CD14-positive monocyte (primary cell): ENCODE measurements at regions not wholly inside any gene's neighbourhood (a gene's known extent, or its start where the extent isn't known, plus 50 kb on each side); places are given as distances from the start of the nearest gene placed in this dataset.

Experiments
- DNase-seq, 3 donors: peaks; one replicate each; pipeline ENCODE4 v3.0.0-alpha.2; 2011 to 2022
- H2AFZ ChIP-seq: 2 replicates; pipeline ENCODE4 v1.6.0; 2012; ENCODE audit warnings: mild to moderate bottlenecking, low read depth, low read length, inconsistent platforms; ENCODE audit not compliant: insufficient read depth, poor library complexity, severe bottlenecking
- H3K27ac ChIP-seq, 2 donors: 1 replicate in 1 of 2; 2 replicates in 1 of 2; pipeline ENCODE4 v1.5.1; 2012 to 2013; ENCODE audit warnings: low read length in 2 of 2, control low read depth in 1 of 2, inconsistent platforms in 1 of 2, low read depth in 1 of 2, mild to moderate bottlenecking in 1 of 2
- H3K27me3 ChIP-seq, 2 donors: one replicate each; pipeline versions ENCODE4 v1.6.0 to v1.6.1; 2011 to 2013; ENCODE audit warnings: low read length in 2 of 2; ENCODE audit not compliant: control insufficient read depth in 2 of 2, insufficient read depth in 2 of 2
- H3K36me3 ChIP-seq, 2 donors: replicated peaks in 1 of 2; 1 replicate in 1 of 2; 2 replicates in 1 of 2; pipeline versions ENCODE4 v1.5.1 to v1.6.1; 2012 to 2013; ENCODE audit warnings: low read length in 2 of 2, control low read depth in 1 of 2, inconsistent platforms in 1 of 2, mild to moderate bottlenecking in 1 of 2; ENCODE audit not compliant: insufficient read depth in 2 of 2, control insufficient read depth in 1 of 2
- H3K4me1 ChIP-seq, 2 donors: 1 replicate in 1 of 2; 2 replicates in 1 of 2; pipeline versions ENCODE4 v1.5.1 to v1.6.1; 2012 to 2013; ENCODE audit warnings: low read length in 2 of 2, control low read depth in 1 of 2, inconsistent platforms in 1 of 2, mild to moderate bottlenecking in 1 of 2, moderate library complexity in 1 of 2; ENCODE audit not compliant: insufficient read depth in 2 of 2, control insufficient read depth in 1 of 2
- H3K4me2 ChIP-seq: replicated peaks from 2 replicates; pipeline ENCODE3; 2012; ENCODE audit warnings: low read length, moderate library complexity, mild to moderate bottlenecking; ENCODE audit not compliant: poor library complexity, severe bottlenecking; ENCODE audit errors: extremely low read depth
- H3K4me3 ChIP-seq, 3 experiments: fragments of 200-600 bp in 1 of 3; sonication (generic) in 1 of 3; replicated peaks in 1 of 3; 1 replicate in 2 of 3; 2 replicates in 1 of 3; pipeline ENCODE4 v1.5.1; 2011 to 2013; ENCODE audit warnings: low read length in 3 of 3, mild to moderate bottlenecking in 3 of 3, control low read depth in 2 of 3, low read depth in 2 of 3, inconsistent platforms in 1 of 3, moderate library complexity in 1 of 3
- H3K79me2 ChIP-seq: 2 replicates; pipeline ENCODE4 v1.6.0; 2012; ENCODE audit warnings: mild to moderate bottlenecking, control low read depth, inconsistent platforms, low read length, moderate library complexity; ENCODE audit not compliant: insufficient read depth
- H3K9ac ChIP-seq: 2 replicates; pipeline ENCODE4 v1.6.0; 2017; ENCODE audit warnings: low read length, mild to moderate bottlenecking; ENCODE audit not compliant: insufficient read depth, poor library complexity, severe bottlenecking
- H3K9me3 ChIP-seq, 2 donors: replicated peaks in 1 of 2; 1 replicate in 1 of 2; 2 replicates in 1 of 2; pipeline versions ENCODE4 v1.5.1 to v1.6.1; 2012 to 2013; ENCODE audit warnings: low read length in 2 of 2, control low read depth in 1 of 2; ENCODE audit not compliant: control insufficient read depth in 1 of 2, insufficient read depth in 1 of 2
- H4K20me1 ChIP-seq: 2 replicates; pipeline ENCODE4 v1.6.0; 2012; ENCODE audit warnings: mild to moderate bottlenecking, low read length, control low read depth, moderate library complexity; ENCODE audit not compliant: insufficient read depth
- H3K27ac Mint-ChIP-seq, 7 donors: one replicate each; pipeline ENCODE4 v1.8.0; 2020; ENCODE audit warnings: mild to moderate bottlenecking in 7 of 7, mixed read lengths in 7 of 7, moderate library complexity in 6 of 7, inconsistent platforms in 2 of 7
- H3K27me3 Mint-ChIP-seq, 3 donors: one replicate each; pipeline ENCODE4 v1.8.0; 2021 to 2022; ENCODE audit warnings: low read depth in 3 of 3, mild to moderate bottlenecking in 3 of 3, mixed read lengths in 3 of 3, moderate library complexity in 3 of 3, inconsistent platforms in 1 of 3
- H3K36me3 Mint-ChIP-seq, 2 donors: one replicate each; pipeline ENCODE4 v1.8.0; 2020; ENCODE audit warnings: mixed read lengths in 2 of 2, inconsistent platforms in 1 of 2, mild to moderate bottlenecking in 1 of 2
- H3K4me1 Mint-ChIP-seq: one replicate; pipeline ENCODE4 v1.8.0; 2020; ENCODE audit warnings: mild to moderate bottlenecking, mixed read lengths
- H3K4me3 Mint-ChIP-seq, 2 donors: one replicate each; pipeline ENCODE4 v1.8.0; 2020; ENCODE audit warnings: mild to moderate bottlenecking in 2 of 2, mixed read lengths in 2 of 2, moderate library complexity in 1 of 2
- H3K9me3 Mint-ChIP-seq, 7 donors: one replicate each; pipeline ENCODE4 v1.8.0; 2020 to 2022; ENCODE audit warnings: mixed read lengths in 7 of 7, mild to moderate bottlenecking in 6 of 7, moderate library complexity in 6 of 7, inconsistent platforms in 2 of 7
- WGBS: methylation state at CpG from one replicate; pipeline ENCODE4 v1.1.5; 2013; ENCODE audit warnings: missing lambda C conversion rate; ENCODE audit not compliant: insufficient coverage; 5-methylcytosine and 5-hydroxymethylcytosine counted together
- intact Hi-C, 2 donors: fragments of 100-400 bp; cut with micrococcal nuclease; formaldehyde crosslinking; loops; one replicate each; pipeline versions ENCODE4 v1.15.0 to v1.15.1; 2023
- TF ChIP-seq, protein P1 (sequence below): fragments of 200-600 bp; IDR thresholded peaks from one replicate; pipeline ENCODE4 v1.8.0; 2022; ENCODE audit warnings: antibody characterized with exemption, mild to moderate bottlenecking

DNA sequence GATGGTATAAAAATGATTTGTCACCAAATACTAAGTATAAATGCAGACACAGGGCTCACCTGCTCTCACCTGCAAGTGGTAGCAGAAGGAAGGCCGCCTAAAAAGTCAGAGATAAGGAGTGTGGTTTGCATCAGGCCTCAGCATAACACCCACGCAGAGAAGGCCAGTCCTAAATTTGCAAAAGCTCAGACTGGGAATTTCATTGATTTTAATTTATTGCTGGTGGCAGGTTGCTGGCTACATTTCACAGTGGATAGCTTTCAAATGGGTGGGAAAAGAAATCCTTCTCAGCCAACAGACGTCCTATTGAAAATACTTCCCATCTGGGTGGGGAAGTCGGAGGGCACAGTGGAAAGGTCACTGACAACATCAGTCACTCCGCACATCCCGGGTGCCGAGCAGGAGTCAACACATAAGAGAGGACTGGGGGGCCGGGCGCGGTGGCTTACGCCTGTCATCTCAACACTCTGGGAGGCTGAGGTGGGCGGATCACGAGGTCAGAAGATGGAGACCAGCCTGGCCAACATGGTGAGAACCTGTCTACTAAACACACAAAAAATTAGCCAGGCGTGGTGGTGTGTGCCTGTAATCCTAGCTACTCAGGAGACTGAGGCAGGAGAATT, 561.8 kb upstream of the MKI67 start:
- no peak for DNase-seq
- no peaks in the 10 kb centered on the region for H3K9me3 ChIP-seq
- H3K27me3 ChIP-seq = no peaks in the 10 kb centered on the region
- H3K4me2 ChIP-seq = no peak overlapping the region
- no peak overlapping the region for H3K27ac Mint-ChIP-seq
- no peaks in the 10 kb centered on the region for H3K4me1 ChIP-seq
- H3K9me3 Mint-ChIP-seq = no peaks in the 10 kb centered on the region
- H3K4me3 Mint-ChIP-seq = no peak overlapping the region
- no peaks in the 10 kb centered on the region for H3K79me2 ChIP-seq
- intact Hi-C loops = no loop called here
- H3K4me3 ChIP-seq = no peak overlapping the region
- TF ChIP-seq, protein P1, sequence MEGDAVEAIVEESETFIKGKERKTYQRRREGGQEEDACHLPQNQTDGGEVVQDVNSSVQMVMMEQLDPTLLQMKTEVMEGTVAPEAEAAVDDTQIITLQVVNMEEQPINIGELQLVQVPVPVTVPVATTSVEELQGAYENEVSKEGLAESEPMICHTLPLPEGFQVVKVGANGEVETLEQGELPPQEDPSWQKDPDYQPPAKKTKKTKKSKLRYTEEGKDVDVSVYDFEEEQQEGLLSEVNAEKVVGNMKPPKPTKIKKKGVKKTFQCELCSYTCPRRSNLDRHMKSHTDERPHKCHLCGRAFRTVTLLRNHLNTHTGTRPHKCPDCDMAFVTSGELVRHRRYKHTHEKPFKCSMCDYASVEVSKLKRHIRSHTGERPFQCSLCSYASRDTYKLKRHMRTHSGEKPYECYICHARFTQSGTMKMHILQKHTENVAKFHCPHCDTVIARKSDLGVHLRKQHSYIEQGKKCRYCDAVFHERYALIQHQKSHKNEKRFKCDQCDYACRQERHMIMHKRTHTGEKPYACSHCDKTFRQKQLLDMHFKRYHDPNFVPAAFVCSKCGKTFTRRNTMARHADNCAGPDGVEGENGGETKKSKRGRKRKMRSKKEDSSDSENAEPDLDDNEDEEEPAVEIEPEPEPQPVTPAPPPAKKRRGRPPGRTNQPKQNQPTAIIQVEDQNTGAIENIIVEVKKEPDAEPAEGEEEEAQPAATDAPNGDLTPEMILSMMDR = no peak
- H4K20me1 ChIP-seq = no peaks in the 10 kb centered on the region
- H3K27ac ChIP-seq = no peak overlapping the region
- H3K9ac ChIP-seq = no peak overlapping the region
- H3K4me1 Mint-ChIP-seq = no peaks in the 10 kb centered on the region
- no peaks in the 10 kb centered on the region for H3K36me3 Mint-ChIP-seq
- no peak overlapping the region for H2AFZ ChIP-seq
- H3K27me3 Mint-ChIP-seq = peaks cover 2 to 9% (median 5%) of the 10 kb centered on the region in 3 donors
- H3K36me3 ChIP-seq = no peaks in the 10 kb centered on the region
- 81% methylated on average over 7 of the region's 14 CpGs for WGBS

DNA sequence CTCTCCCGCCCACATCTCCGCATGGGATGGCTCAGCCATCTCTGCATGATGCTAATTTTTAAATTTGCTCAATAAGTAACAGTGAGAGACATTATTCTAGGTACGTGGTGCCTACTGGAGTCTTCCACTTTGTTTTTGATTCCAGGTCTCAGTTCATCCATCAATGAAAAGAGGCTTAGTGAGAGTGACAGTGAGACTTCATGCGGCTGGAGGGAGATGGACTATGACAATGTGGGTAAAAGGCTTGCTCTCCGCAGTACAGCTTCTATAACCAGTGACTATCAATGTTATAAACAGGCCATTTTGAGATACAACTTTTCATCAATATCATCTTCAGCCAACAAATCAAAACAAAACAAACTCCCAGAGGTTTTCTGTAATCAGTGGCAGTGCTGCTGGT, 563.4 kb upstream of the MKI67 start:
- H3K4me1 ChIP-seq = no peaks in the 10 kb centered on the region
- intact Hi-C loops = no loop called here
- WGBS = 85% methylated on average over 3 of the region's 5 CpGs
- H3K4me2 ChIP-seq = no peak overlapping the region
- no peaks in the 10 kb centered on the region for H3K36me3 ChIP-seq
- no peaks in the 10 kb centered on the region for H3K4me1 Mint-ChIP-seq
- no peak for DNase-seq
- TF ChIP-seq, protein P1 = no peak
- H3K36me3 Mint-ChIP-seq = no peaks in the 10 kb centered on the region
- H3K9ac ChIP-seq = no peak overlapping the region
- H3K4me3 Mint-ChIP-seq = no peak overlapping the region
- no peaks in the 10 kb centered on the region for H4K20me1 ChIP-seq
- H3K9me3 ChIP-seq = no peaks in the 10 kb centered on the region
- peaks cover 2 to 5% (median 5%) of the 10 kb centered on the region in 3 donors for H3K27me3 Mint-ChIP-seq
- no peaks in the 10 kb centered on the region for H3K9me3 Mint-ChIP-seq
- H3K4me3 ChIP-seq = no peak overlapping the region
- no peaks in the 10 kb centered on the region for H3K79me2 ChIP-seq
- no peak overlapping the region for H3K27ac ChIP-seq
- no peak overlapping the region for H3K27ac Mint-ChIP-seq
- H3K27me3 ChIP-seq = no peaks in the 10 kb centered on the region
- no peak overlapping the region for H2AFZ ChIP-seq
